ENCODE measurements at regions not wholly inside any gene's neighbourhood (a gene's known extent, or its start where the extent isn't known, plus 50 kb on each side); places are given as distances from the start of the nearest gene placed in this dataset.

DNA sequence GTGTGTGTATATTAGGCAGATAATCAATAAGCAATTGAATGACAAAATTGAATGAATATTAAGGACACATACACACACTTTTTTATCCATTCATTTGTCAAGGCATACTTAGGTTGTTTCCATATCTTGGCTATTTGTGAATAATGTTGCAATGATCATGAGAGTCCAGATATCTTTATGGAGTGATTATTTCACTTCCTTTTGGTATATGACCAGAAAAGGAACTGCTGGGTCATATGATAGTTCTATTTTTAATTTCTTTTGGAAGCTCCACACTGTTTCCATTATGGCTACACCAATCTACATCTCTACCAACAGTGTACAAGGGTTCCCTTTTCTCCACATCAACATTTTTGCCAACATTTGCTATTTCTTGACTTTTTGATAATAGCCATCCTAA, 137.7 kb upstream of the PAPPA start:
- TF ChIP-seq, protein P1, sequence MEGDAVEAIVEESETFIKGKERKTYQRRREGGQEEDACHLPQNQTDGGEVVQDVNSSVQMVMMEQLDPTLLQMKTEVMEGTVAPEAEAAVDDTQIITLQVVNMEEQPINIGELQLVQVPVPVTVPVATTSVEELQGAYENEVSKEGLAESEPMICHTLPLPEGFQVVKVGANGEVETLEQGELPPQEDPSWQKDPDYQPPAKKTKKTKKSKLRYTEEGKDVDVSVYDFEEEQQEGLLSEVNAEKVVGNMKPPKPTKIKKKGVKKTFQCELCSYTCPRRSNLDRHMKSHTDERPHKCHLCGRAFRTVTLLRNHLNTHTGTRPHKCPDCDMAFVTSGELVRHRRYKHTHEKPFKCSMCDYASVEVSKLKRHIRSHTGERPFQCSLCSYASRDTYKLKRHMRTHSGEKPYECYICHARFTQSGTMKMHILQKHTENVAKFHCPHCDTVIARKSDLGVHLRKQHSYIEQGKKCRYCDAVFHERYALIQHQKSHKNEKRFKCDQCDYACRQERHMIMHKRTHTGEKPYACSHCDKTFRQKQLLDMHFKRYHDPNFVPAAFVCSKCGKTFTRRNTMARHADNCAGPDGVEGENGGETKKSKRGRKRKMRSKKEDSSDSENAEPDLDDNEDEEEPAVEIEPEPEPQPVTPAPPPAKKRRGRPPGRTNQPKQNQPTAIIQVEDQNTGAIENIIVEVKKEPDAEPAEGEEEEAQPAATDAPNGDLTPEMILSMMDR (IDR thresholded peaks at IDR 0.05) = no peak
- no peak for TF ChIP-seq POLR2A (IDR thresholded peaks at IDR 0.05)
- no peak for TF ChIP-seq EP300 (IDR thresholded peaks at IDR 0.05)

All from tibial nerve (tissue), 4 donors.